ENCODE measurements at regions not wholly inside any gene's neighbourhood (a gene's known extent, or its start where the extent isn't known, plus 50 kb on each side); places are given as distances from the start of the nearest gene placed in this dataset.
"Not testable (repeated sequence)": the region's sequence is repeated elsewhere in the genome, so short reads cannot be mapped to it uniquely, and the experiment has no call there.

DNA sequence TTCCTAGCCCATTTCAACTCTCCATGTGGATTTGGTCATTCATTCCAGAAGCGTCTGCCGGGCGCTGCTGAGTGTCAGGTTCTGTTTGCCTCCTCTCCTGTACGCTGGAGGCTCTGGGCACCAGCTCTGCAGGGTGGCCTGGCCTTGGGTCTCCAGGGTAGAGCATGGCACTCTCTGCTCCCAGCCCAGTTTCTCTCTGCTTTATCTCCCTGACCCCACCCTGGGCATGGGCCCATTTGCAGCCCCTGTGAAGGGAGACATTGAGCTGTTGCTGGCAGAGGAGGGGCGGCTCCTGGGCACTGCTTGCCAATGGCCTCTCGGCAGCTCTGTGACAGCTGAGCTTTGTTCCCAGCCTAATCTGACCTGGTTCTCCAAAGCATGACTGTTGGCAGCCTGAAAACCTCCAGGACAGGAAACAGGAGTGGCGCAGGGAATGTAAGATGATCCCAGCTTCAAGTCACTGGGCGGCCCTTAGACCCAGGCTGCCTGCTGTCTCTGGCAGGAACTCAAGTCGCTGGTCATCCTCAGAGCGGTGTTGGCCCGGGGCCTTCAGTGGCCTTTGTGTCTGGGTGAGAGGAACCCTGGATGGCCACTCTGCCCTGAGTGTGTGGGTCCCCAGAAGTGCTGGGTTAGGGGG, 146.8 kb downstream of the SEC14L1 start:
- DNase-seq (ENCODE audit: low spot score): no peak
- H3K27me3 ChIP-seq (ENCODE audit: control insufficient read depth in 3 of 3, insufficient read depth in 3 of 3, low read depth in 1 of 3, low read length in 3 of 3): peaks cover 0 to 14% (median under 1%) of the 10 kb centered on the region in 3 experiments
- H3K27ac ChIP-seq (replicated peaks; ENCODE audit: low read length): no peak overlapping the region

DNA sequence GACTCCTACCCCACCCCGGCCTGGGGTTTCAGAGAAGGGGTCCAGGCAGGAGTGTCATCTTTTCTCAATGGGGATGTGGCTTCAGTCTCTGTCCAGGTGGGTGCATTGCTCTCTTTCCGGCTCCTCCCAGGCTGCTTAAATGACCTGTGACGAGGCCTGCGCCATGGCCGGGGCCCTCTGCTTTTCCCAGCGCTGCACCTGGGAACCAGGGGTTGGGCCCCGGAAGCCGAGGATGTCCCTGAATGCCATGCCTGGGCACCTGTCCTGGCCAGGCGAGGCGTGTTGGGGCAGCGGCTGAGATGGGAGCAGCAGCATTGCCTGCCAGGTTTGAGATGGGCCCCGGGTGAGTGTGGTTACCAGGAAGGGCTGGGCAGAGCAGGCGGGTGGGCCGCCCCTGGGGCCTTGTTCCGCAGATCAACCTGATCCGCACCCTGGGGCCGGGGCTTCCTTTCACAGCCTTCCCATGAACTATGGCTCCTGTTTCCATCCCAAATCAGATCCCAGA, 147.4 kb downstream of the SEC14L1 start:
- no CpG with 5 or more reads among the region's 17 CpGs for WGBS, 2 donors (ENCODE audit: extremely low coverage in 2 of 2, insufficient read length in 2 of 2, insufficient replicate concordance in 1 of 2)
- no peak overlapping the region for H3K27ac ChIP-seq (replicated peaks; ENCODE audit: low read length)

More for the DNA sequence above, 146.8 kb downstream of the SEC14L1 start:
- Histone ChIP-seq H3K4me3 (ENCODE audit: low read length in 2 of 2) (no peak overlapping the region), H3K18ac (ENCODE audit: low read length) (peak overlapping the region; percentile 82), H2AK5ac (ENCODE audit: low read depth, low read length) (peak overlapping the region; percentile 99), H2BK15ac (ENCODE audit: low read length) (peak overlapping the region; percentile 94), H2BK12ac (ENCODE audit: low read length) (peak overlapping the region; percentile 73), H4K8ac (ENCODE audit: low read depth, low read length) (no peak overlapping the region), H3K9me3 (replicated peaks in 1 of 2; ENCODE audit: control insufficient read depth in 2 of 2, insufficient read depth in 1 of 2, low read depth in 1 of 2, low read length in 2 of 2) (peaks cover 0 to 3% of the 10 kb centered on the region in 2 donors), H3K4me2 (ENCODE audit: insufficient read depth, low read length, poor library complexity, severe bottlenecking) (no peak overlapping the region), H3K9ac (ENCODE audit: low read depth, low read length, poor library complexity) (no peak overlapping the region), H3K79me1 (ENCODE audit: low read depth, low read length) (no peaks in the 10 kb centered on the region), H3K4ac (ENCODE audit: low read length) (no peak overlapping the region), H2BK120ac (ENCODE audit: low read depth, low read length) (peak overlapping the region; percentile 72), H2BK5ac (ENCODE audit: low read length) (peak overlapping the region; percentile 75), H4K91ac (ENCODE audit: low read depth, low read length, poor library complexity) (no peak overlapping the region), H3K14ac (ENCODE audit: low read length) (peak overlapping the region; percentile 38), H3K23ac (ENCODE audit: low read depth, low read length, poor library complexity) (no peak overlapping the region), H2AFZ (ENCODE audit: low read length) (peak overlapping the region; percentile 82), H3K36me3 (replicated peaks in 1 of 2; ENCODE audit: control insufficient read depth in 2 of 2, insufficient read depth in 2 of 2, low read length in 2 of 2) (no peaks in the 10 kb centered on the region), H3K4me1 (ENCODE audit: control insufficient read depth in 2 of 2, insufficient read depth in 1 of 2, low read depth in 1 of 2, low read length in 2 of 2) (peaks cover 5 to 12% of the 10 kb centered on the region in 2 donors)
- no CpG with 5 or more reads among the region's 11 CpGs for WGBS, 2 donors (ENCODE audit: extremely low coverage in 2 of 2, insufficient read length in 2 of 2, insufficient replicate concordance in 1 of 2)

DNA sequence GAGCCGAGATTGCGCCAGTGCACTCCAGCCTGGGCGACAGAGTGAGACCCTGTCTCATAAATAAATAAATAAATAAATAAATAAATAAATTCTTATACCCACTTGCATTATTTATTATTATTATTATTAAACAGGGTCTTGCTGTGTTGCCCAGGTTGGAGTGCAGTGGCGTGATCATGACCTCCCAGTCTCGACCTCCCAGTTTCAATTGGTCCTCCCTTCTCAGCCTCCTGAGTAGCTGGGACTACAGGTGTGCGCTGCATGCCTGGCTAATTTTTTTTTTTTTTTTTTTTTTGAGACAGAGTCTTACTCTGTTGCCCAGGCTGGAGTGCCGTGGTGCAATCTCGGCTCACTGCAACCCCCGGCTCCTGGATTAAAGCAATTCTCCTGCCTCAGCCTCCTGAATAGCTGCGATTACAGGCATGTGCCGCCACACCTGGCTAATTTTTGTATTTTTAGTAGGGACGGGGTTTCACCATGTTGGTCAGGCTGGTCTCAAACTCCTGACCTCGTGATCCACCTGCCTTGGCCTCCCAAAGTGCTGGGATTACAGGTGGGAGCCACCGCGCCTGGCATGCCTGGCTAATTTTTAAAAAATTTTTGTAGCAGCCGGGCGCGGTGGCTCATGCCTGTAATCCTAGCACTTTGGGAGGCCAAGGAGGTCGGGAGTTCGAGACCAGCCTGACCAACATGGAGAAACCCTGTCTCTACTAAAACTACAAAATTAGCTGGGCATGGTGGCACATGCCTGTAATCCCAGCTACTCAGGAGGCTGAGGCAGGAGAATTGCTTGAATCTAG, 150.2 kb downstream of the SEC14L1 start:
- not testable (repeated sequence) for H3K27me3 ChIP-seq (ENCODE audit: control insufficient read depth in 3 of 3, insufficient read depth in 3 of 3, low read depth in 1 of 3, low read length in 3 of 3); H2BK15ac ChIP-seq (ENCODE audit: low read length); H2BK120ac ChIP-seq (ENCODE audit: low read depth, low read length); H3K9ac ChIP-seq (ENCODE audit: low read depth, low read length, poor library complexity); H3K4me3 ChIP-seq (ENCODE audit: low read length in 2 of 2); H3K36me3 ChIP-seq (replicated peaks in 1 of 2; ENCODE audit: control insufficient read depth in 2 of 2, insufficient read depth in 2 of 2, low read length in 2 of 2); H3K79me1 ChIP-seq (ENCODE audit: low read depth, low read length); H3K4me2 ChIP-seq (ENCODE audit: insufficient read depth, low read length, poor library complexity, severe bottlenecking); H3K18ac ChIP-seq (ENCODE audit: low read length); H2AFZ ChIP-seq (ENCODE audit: low read length); H3K4ac ChIP-seq (ENCODE audit: low read length); H4K8ac ChIP-seq (ENCODE audit: low read depth, low read length); H3K23ac ChIP-seq (ENCODE audit: low read depth, low read length, poor library complexity); H2AK5ac ChIP-seq (ENCODE audit: low read depth, low read length); H2BK5ac ChIP-seq (ENCODE audit: low read length); H4K91ac ChIP-seq (ENCODE audit: low read depth, low read length, poor library complexity); H3K14ac ChIP-seq (ENCODE audit: low read length); H3K27ac ChIP-seq (replicated peaks; ENCODE audit: low read length); H3K9me3 ChIP-seq (replicated peaks in 1 of 2; ENCODE audit: control insufficient read depth in 2 of 2, insufficient read depth in 1 of 2, low read depth in 1 of 2, low read length in 2 of 2); H2BK12ac ChIP-seq (ENCODE audit: low read length); DNase-seq (ENCODE audit: low spot score)
- H3K4me1 ChIP-seq (ENCODE audit: control insufficient read depth in 2 of 2, insufficient read depth in 1 of 2, low read depth in 1 of 2, low read length in 2 of 2): peaks cover 9 to 12% of the 10 kb centered on the region in 2 donors
- no CpG with 5 or more reads among the region's 20 CpGs for WGBS, 2 donors (ENCODE audit: extremely low coverage in 2 of 2, insufficient read length in 2 of 2, insufficient replicate concordance in 1 of 2)

More for the DNA sequence above, 147.4 kb downstream of the SEC14L1 start:
- no peaks in the 10 kb centered on the region for H3K79me1 ChIP-seq (ENCODE audit: low read depth, low read length)
- H3K9me3 ChIP-seq (replicated peaks in 1 of 2; ENCODE audit: control insufficient read depth in 2 of 2, insufficient read depth in 1 of 2, low read depth in 1 of 2, low read length in 2 of 2): peaks cover 0 to 3% of the 10 kb centered on the region in 2 donors
- H4K8ac ChIP-seq (ENCODE audit: low read depth, low read length): no peak overlapping the region
- peak overlapping the region; percentile 53 for H4K91ac ChIP-seq (ENCODE audit: low read depth, low read length, poor library complexity)
- H3K4me3 ChIP-seq (ENCODE audit: low read length in 2 of 2): no peak overlapping the region
- H3K4ac ChIP-seq (ENCODE audit: low read length): no peak overlapping the region
- H3K14ac ChIP-seq (ENCODE audit: low read length): no peak overlapping the region
- H3K9ac ChIP-seq (ENCODE audit: low read depth, low read length, poor library complexity): peak overlapping the region; percentile 25
- H3K18ac ChIP-seq (ENCODE audit: low read length): peak overlapping the region; percentile 82
- no peak for DNase-seq (ENCODE audit: low spot score)
- H3K4me2 ChIP-seq (ENCODE audit: insufficient read depth, low read length, poor library complexity, severe bottlenecking): no peak overlapping the region
- peak overlapping the region; percentile 24 for H2BK120ac ChIP-seq (ENCODE audit: low read depth, low read length)
- H2BK15ac ChIP-seq (ENCODE audit: low read length): peak overlapping the region; percentile 97
- H3K4me1 ChIP-seq (ENCODE audit: control insufficient read depth in 2 of 2, insufficient read depth in 1 of 2, low read depth in 1 of 2, low read length in 2 of 2): peaks cover 5 to 12% of the 10 kb centered on the region in 2 donors
- H3K36me3 ChIP-seq (replicated peaks in 1 of 2; ENCODE audit: control insufficient read depth in 2 of 2, insufficient read depth in 2 of 2, low read length in 2 of 2): no peaks in the 10 kb centered on the region
- peak overlapping the region; percentile 94 for H2BK12ac ChIP-seq (ENCODE audit: low read length)
- H2AFZ ChIP-seq (ENCODE audit: low read length): peak overlapping the region; percentile 82
- peak overlapping the region; percentile 68 for H3K23ac ChIP-seq (ENCODE audit: low read depth, low read length, poor library complexity)
- H3K27me3 ChIP-seq (ENCODE audit: control insufficient read depth in 3 of 3, insufficient read depth in 3 of 3, low read depth in 1 of 3, low read length in 3 of 3): peaks cover 0 to 9% (median 0%) of the 10 kb centered on the region in 3 experiments
- peak overlapping the region; percentile 80 for H2AK5ac ChIP-seq (ENCODE audit: low read depth, low read length)
- H2BK5ac ChIP-seq (ENCODE audit: low read length): peak overlapping the region; percentile 75
